ENCODE measurements at regions not wholly inside any gene's neighbourhood (a gene's known extent, or its start where the extent isn't known, plus 50 kb on each side); places are given as distances from the start of the nearest gene placed in this dataset.

DNA sequence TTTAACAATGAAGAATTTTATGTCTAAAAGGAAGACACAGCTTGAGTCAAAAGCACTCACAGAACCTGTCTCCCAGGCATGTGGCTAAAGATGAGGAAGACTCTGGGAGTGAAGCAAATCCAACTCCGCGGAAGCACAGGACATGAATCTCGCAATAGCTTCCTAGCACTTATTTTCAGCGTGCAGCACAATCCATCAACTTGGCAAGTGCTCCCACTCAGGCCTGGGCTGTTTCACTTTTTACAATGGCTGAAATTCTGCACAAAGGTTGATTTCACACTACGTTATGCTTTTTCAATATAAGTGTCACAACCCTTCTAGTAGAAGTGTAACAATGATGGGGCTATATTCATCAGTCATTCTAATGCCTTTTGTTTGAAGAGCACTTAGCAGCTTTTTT is 180.2 kb downstream of the XPNPEP1 start:
- Mint-ChIP-seq H3K4me3 (no peak overlapping the region), H3K4me1 (no peaks in the 10 kb centered on the region), H3K36me3 (ENCODE audit: insufficient read depth in 1 of 3, low read depth in 3 of 3) (no peaks in the 10 kb centered on the region), H3K9me3 (no peaks in the 10 kb centered on the region), H3K27ac (no peak overlapping the region), H3K27me3 (ENCODE audit: low read depth) (peaks cover 4% of the 10 kb centered on the region; the same call in 1 of the 2 replicates)
- H3K4me1 ChIP-seq (ENCODE audit: insufficient read depth, low read length) = no peaks in the 10 kb centered on the region
- H3K18ac ChIP-seq (ENCODE audit: insufficient read length, low read depth, low read length) = no peak overlapping the region
- H4K8ac ChIP-seq (replicated peaks; ENCODE audit: insufficient read length, low read depth, low read length) = no peak overlapping the region
- H2BK12ac ChIP-seq (ENCODE audit: insufficient read length, low read depth, low read length) = no peak overlapping the region
- H3K9ac ChIP-seq (ENCODE audit: extremely low read depth, insufficient read length, low read length) = no peak overlapping the region
- H2BK120ac ChIP-seq (ENCODE audit: low read depth, low read length, poor library complexity, severe bottlenecking) = no peak overlapping the region
- no peak overlapping the region for H3K56ac ChIP-seq (ENCODE audit: insufficient read length, low read depth, low read length)
- no peak overlapping the region for H2AFZ ChIP-seq (ENCODE audit: low read length)
- H2BK5ac ChIP-seq (ENCODE audit: insufficient read length, low read length) = no peak overlapping the region
- H3K27me3 ChIP-seq (ENCODE audit: insufficient read depth, low read length) = no peaks in the 10 kb centered on the region
- H3K23me2 ChIP-seq (ENCODE audit: insufficient read length, low read depth, low read length, poor library complexity, severe bottlenecking) = no peaks in the 10 kb centered on the region
- no peak overlapping the region for H3K23ac ChIP-seq (ENCODE audit: insufficient read length, low read depth, low read length)
- no peak overlapping the region for H3K27ac ChIP-seq (ENCODE audit: insufficient read length, low read depth, low read length)
- DNase-seq = no peak
- H3K4ac ChIP-seq (ENCODE audit: low read depth, low read length) = no peak overlapping the region
- no peaks in the 10 kb centered on the region for H3K79me2 ChIP-seq (ENCODE audit: insufficient read depth, low read length)
- WGBS (ENCODE audit: extremely low coverage, insufficient read length, low lambda C conversion rate) = no CpG with 5 or more reads among the region's 5 CpGs
- H4K20me1 ChIP-seq (ENCODE audit: control insufficient read depth, insufficient read depth, insufficient read length) = no peaks in the 10 kb centered on the region
- TF ChIP-seq, protein P1, sequence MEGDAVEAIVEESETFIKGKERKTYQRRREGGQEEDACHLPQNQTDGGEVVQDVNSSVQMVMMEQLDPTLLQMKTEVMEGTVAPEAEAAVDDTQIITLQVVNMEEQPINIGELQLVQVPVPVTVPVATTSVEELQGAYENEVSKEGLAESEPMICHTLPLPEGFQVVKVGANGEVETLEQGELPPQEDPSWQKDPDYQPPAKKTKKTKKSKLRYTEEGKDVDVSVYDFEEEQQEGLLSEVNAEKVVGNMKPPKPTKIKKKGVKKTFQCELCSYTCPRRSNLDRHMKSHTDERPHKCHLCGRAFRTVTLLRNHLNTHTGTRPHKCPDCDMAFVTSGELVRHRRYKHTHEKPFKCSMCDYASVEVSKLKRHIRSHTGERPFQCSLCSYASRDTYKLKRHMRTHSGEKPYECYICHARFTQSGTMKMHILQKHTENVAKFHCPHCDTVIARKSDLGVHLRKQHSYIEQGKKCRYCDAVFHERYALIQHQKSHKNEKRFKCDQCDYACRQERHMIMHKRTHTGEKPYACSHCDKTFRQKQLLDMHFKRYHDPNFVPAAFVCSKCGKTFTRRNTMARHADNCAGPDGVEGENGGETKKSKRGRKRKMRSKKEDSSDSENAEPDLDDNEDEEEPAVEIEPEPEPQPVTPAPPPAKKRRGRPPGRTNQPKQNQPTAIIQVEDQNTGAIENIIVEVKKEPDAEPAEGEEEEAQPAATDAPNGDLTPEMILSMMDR (conservative IDR thresholded peaks at IDR 0.05) = no peak
- no peak overlapping the region for H3K4me2 ChIP-seq (ENCODE audit: insufficient read depth, insufficient read length, low read length)
- no peak overlapping the region for H2BK15ac ChIP-seq (ENCODE audit: low read depth, low read length)
- no peak overlapping the region for H3K14ac ChIP-seq (ENCODE audit: insufficient read depth, low read length)
- no peak overlapping the region for H4K5ac ChIP-seq (ENCODE audit: insufficient read length, low read depth, low read length)
- no peaks in the 10 kb centered on the region for H3K79me1 ChIP-seq (ENCODE audit: insufficient read depth, low read depth, low read length, poor library complexity, severe bottlenecking)
- no peaks in the 10 kb centered on the region for H3K9me3 ChIP-seq (ENCODE audit: control insufficient read depth, low read depth, low read length)
- H2BK20ac ChIP-seq (ENCODE audit: low read depth, low read length, poor library complexity, severe bottlenecking) = no peak overlapping the region
- H4K91ac ChIP-seq (ENCODE audit: insufficient read length, low read depth, low read length) = no peak overlapping the region
- no peak overlapping the region for H2AK5ac ChIP-seq (ENCODE audit: insufficient read length, low read length)
- H3T11ph ChIP-seq (ENCODE audit: low read length) = no peak overlapping the region

Data from H9 (cell line).